ENCODE measurements at regions not wholly inside any gene's neighbourhood (a gene's known extent, or its start where the extent isn't known, plus 50 kb on each side); places are given as distances from the start of the nearest gene placed in this dataset.
"Not testable (repeated sequence)": the region's sequence is repeated elsewhere in the genome, so short reads cannot be mapped to it uniquely, and the experiment has no call there.

DNA sequence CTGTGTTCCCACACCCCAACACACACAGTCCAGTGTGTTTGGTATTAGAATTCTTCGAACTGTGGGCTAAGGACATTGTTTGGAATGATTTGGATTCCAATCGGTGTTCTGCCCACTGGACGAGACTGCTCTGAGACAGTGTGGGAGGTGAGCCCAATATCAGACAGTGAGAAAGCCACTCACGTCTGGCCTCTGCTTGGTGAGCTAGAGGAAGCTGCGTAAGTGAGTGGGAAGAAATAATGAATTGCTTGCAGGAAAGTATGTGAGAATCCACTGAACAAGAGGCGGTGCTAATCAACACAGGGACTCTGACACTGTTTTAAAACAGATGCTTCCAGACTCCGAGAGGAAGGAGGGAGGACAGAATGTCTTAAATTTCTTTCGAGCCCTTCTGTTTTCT, 675.0 kb upstream of the ANKRD30A start:
- peak; percentile 28 for DNase-seq

DNA sequence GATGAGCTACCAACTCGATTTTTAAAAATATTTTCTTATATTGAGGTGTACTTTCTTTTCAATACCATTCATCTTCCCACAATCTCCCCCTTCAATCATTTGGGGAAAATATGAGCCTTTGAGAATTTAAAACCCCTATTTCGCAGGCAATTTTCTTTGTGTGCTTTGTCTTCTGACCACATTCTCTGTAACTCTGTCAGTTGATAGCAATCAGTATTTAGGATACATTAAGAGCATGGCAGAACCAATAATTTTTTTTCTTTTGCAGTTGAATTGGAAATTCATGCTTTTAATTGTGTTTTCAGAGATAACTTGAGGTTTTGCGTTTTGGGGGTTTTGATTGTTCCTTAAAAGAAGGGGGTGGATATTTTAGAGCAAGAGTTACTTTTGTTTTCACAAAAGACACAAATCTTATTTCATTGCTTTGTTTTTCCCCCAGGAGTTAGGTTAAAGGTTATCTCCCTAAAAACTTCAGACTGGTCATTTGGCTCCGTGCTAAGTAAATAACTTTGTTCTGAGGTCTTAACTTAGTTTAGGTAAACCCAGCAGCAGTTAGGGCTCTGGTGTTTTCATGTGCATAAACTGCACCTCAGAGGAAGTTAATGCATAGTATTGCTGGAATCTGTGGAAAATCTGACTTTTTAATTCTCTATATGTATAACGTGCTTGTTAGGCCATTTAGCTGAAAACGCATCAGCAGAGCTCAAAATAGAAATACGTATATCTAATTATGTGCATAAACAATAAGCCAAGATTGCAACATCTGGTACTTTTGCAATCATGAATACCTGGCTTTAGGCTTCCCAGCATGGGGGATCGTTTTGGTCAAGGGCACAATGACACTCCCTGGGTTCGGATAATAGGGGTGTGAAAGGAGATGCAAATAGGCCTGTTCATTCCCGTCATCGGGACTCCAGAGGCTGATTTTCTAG, 676.4 kb upstream of the ANKRD30A start:
- DNase-seq: peak; percentile 19

DNA sequence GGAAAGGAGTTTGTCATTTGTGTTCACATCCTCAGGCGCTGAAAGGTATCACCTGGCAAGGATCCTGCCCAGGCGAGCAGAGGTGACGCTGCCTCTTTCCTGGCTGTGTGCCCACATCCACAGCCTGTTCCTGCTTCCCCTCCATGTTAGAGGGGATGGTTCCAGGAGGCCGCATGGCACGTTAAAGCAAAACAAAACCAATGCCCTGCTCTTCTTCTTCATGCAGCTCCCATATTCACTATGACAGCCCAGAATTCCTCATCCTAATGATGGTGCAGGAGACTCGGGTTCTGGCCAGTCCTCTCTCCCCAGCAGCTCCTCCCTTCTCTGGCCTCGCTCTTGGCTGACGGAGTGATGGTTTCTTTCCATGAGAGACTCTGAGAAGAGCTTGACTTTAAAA, 678.5 kb upstream of the ANKRD30A start:
- DNase-seq: no peak

DNA sequence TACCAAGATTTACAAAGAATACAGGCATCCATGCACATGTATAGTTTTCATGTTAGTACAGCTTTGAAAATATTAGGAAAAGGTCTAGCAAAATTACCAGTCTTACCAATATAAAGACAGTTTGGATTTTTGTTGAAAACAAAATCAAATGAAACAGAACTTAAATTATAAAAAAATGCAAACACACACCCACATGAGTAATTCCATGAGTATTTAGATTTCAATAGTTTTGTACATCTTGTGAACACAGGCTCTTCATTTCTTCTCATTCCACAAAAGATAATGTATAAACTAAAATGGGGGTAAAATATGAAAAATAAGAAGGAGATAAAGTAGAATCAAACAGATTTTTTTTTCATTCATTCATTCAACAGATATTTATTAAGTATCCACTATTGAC, 682.2 kb upstream of the ANKRD30A start:
- DNase-seq: no peak

DNA sequence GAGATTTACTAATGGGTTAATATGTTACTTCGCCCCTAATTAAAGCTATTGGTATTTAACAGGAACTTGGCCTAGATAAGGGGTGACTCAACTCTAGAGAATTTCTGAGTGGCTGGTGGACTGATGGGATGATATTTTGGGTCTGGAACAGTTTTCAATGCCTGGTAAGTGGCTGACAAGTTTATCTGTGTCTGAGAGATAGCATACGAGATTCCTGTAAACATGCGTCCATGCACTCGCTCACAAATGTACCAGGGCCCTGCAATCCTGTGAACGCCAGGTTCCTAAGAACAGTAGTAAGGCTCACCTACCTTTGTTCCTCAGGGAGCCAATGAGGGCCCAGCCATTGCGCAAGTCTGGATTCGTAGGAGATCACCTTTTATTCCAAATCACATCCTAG, 683.8 kb upstream of the ANKRD30A start:
- DNase-seq: no peak

DNA sequence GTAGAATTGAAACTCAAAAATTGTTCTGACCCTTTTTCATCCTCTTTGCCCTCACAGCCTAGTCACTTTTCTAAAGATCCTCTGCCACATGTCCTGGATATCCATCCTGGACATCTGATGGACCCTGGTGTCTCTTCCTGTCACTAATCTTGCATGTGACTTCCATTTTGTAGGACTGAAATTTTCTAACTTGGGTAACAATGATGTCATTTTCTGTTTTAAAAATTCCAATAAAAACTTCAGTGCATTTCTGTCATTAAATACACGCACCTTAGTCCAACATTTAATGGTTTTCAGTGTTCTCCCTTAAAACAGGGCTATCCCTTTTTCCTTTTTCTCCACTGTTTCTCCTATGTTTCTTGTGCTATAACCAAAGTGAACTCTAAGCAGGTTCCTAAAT, 684.9 kb upstream of the ANKRD30A start:
- DNase-seq: no peak

DNA sequence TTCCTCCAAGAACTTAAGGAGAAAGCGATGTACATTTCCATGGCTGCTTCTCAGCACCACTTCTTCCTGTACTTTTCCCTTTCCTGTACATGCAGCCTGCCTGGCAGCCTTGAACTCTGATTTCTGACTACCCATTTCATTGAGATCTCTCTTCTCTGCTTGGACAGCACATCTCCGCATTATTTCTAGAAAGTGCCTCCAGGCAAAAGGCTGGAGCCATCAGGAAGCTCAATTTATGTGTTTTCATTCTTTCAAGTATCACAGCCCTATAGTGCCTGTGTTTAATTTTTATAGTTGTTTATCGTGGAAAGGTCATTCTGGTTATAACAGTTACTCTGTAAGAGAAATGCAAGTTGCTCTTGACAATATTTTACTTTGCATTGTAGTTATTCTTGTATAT, 688.0 kb upstream of the ANKRD30A start:
- no peak for DNase-seq

DNA sequence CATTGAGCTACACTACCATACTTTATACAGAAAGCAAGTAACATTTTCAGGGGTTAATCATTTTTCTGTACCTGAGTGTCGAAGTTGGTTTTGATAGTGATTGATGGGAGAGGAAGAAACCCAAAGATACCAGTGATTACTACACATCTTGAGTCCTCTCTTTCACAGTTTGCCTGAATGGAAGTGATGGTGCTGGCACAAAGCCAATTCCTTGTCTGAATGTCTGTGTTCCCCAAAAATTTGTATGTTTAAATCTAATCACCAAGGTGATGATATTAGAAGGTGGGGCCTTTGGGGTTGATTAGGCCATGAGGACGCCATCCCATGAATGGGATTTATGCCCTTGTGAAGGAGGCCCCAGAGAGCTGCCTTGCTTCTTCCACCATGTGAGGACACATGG, 696.9 kb upstream of the ANKRD30A start:
- DNase-seq: no peak

DNA sequence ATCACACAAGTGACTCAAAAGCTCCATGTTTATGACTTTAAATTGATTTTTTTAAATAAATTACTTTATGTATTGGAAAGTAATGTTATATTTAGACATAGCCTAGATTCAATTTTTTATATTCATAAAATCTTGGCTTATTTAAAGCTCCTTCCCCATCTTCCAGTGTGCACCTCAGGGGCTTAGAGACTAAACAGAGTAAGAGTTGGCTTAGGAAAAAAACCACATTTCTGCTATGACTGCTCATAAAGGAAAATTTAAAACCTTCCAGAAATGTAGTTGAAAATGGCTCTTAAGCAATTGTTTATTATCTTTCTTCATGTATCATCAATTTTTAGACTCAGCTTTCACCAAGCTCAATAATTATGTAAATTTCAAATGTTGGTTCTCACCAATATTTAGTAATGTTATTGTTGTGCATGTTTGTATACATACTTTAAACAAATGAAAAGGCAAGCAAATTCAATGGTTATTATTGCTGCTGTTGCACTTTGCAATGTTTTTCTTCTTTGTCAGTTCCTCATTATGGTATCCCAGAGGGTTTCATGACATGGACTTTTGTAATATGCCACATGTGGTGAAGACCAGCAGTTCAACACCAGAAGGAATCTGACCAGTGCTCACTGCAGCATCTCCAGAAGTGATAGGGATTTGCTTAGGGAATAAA, 700.1 kb upstream of the ANKRD30A start:
- DNase-seq: no peak

DNA sequence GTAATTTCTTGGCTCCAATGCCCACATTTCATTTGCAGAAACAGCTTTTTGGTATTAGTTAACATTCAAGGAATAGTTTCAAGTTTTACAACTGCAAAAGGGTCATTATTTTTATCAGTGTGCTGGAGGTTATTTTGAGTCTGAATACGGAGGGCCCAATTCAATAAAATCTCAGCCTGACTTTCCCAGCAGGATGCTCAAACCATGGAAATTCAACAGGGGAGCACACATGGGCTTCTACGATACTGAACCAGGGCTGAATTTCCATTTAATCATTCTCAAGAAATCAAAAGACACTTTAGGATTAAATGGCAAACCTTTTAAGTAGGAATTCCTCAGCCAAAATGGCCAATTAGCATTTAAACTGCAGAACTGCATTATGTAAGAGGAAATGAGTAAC, 700.9 kb upstream of the ANKRD30A start:
- no peak for DNase-seq

DNA sequence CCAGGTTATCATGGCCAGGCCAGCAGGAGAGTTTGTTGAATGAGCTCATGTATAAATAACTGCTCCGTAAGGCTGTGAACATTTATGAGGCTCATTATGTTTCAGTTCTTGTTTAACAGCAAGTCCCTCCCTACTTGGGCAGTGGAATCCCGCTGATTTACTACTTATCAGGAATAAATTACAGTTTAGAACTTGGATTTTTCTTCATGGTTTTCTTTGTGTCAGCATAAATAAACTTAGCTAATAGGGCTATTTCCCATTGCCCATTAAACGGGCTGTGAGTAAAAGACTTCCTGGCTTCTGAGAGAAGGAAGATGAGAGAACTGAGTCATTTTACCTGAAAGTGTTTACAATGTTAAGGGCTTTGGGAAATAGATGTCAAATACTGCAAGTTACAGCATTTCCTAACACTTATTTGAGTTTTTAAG, 701.6 kb upstream of the ANKRD30A start:
- peak; percentile 79 for DNase-seq

DNA sequence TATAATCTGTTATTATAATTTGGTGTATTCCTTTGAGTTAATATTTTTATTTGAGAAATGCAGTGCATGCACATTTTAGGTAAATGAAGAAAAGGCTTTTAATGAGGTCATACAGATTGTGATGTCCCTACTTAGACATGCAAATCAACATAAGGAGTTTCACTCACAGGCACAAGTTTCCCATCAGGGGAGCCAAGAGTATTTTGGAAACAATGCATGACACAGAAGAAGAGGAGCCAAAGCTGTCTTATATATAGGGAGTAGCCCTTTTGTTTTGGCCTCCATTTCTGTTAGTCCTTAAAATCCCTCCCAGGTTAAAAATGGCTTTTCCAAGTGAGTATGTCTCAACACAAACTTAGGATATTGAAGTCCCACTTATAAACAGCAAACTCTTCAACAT, 703.4 kb upstream of the ANKRD30A start:
- DNase-seq: no peak

DNA sequence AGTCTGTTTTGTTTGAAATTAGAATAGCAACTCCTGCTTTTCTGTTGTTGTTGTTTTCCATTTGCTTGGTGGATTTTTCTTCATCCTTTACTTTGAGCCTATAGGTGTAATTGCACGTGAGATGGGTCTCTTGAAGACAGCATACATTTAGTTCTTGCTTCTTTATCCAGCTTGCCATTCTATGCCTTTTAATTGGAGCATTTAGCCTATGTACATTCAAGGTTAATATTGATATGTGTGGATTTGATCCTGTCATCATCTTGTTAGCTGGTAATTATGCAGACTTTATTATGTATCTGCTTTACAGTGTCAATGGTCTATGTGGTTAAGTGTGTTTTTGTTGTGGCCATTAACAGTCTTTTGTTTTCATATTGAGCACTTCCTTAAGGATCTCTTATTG, 708.9 kb upstream of the ANKRD30A start:
- DNase-seq: no peak

DNA sequence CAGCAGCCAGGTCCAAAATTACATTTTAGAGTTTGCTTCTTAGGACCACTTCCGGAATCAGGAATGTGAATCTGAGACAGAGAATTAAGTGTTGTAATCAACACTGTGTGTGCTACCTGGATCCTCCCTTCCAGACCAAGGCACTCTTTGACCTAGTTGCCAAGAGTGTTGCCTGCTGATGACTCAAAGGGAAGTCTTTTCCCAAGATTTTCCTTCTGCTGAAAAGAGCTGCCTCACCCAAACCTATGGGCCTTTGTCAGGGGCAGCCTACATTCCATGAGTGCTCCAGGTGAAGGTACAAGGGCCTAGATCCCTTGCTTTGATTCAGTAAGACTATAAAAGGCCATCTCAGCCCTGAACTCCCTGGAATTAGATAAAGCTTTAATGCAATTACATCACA, 712.5 kb upstream of the ANKRD30A start:
- no peak for DNase-seq

DNA sequence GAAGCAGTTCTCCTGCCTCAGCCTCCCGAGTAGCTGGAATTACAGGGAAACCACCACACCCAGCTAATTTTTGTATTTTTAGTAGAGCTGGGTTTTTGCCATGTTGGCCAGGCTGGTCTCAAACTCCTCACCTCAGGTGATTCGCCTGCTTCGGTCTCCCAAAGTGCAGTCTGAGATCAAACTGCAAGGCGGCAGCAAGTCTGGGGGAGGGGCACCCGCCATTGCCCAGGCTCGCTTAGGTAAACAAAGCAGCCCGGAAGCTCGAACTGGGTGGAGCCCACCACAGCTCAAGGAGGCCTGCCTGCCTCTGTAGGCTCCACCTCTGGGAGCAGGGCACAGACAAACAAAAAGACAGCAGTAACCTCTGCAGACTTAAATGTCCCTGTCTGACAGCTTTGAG, 725.2 kb upstream of the ANKRD30A start:
- not testable (repeated sequence) for DNase-seq

DNA sequence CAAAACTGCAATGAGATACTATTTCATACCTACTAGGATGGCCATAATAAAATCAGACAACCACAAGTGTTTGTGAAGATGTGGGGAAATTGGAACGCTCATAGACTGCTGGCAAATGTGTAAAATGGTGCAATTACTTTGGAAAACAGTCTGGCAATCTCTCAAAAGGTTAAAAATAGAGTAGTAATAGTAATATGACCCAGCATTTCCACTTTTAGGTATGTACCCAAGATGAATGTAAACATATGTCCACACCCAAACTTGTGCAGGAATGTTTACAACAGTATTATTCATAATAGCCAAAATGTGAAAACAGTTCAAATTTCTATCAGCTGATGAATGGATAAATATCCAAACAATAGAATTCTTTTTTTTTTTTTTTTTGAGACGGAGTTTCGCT, 731.6 kb upstream of the ANKRD30A start:
- no peak for DNase-seq

DNA sequence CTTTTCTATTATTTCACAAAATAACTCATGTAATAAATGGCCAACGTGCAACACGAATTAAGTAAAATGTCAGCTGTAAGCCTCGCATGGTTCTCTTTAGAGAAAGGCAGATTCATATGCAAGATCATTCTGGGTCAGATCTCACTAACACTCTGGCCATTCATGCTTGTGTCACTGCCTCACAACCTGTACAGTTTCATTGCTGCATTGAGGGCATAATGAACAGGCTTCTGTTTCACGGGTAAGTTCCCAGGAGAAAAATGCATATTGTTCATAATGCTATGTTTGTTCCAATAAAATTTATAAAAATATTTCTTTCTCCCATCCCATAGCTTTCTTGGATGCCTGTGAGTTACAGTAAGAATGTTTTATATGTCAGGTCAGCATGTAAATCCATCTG, 734.0 kb upstream of the ANKRD30A start:
- DNase-seq: no peak

DNA sequence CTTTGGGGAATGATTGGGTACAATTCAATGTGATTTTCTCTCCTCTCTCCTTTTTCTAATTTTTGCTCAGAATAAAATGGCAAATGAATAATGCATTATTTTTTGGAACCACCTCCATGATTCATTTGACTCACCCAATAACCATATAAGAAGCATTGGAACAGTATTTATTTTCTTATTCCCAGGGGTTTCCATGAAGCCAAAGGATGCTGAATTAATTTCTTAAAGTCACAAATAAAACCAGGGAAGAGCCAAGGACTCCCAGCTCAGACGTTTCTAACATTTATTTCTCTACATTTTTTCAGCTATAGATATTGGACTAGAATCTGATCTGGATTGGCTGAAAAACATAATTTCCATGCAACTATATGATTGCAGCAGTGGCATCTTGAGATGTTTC, 735.2 kb upstream of the ANKRD30A start:
- no peak for DNase-seq

DNA sequence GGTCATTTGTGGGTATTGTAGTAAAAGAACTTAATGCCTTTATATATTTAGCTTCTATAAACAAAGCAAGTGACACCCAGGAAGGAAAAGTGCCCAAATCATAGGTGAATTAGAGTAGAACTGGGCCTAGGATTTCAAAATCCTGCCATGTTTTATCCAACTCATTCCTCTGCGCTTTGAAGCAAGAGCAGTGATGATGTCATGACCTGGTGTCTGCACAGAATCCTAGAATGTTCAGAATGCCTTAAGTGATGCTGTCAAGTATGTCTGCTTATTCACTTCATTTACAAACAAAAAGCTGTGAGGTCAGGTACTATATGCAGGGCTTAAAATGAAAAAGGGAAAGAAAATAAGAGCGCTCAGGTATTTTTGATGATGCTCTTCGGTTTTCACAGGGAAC, 737.2 kb upstream of the ANKRD30A start:
- no peak for DNase-seq

DNA sequence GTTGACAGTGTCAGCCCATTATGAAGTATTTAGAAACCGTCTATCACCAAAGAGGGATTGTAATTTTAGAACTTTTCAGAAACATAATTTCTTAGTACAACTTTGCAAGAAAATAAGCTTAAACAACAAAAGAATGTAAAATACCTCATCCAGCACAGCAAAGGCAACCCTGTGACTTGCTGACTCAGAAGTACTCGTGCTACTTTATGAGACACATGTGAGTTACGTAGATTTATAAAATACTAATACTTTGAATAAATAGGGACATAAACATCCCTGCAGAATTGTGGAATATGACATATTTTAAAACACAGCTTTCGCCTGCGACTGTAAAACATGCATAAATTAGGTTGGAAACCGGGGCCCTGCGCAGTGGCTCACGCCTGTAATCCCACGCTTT, 739.7 kb upstream of the ANKRD30A start:
- no peak for DNase-seq

DNA sequence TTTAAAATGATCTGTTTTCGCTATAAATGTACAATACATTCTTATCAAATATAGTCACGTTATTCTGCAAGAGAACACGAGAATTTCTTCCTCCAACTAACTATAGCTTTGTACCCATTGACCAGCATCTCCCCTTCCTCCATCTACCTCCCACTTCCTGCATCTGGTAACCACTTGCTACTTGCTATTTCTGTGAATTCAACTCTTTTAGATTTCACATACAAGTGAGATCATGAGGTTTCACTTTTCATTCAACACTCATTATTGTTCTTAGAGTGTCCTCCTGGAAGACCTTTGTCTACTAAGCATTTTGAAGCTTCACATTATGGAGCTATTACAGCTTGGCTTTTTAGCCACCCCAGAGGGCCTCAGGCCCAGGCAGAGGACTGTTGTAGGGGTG, 741.3 kb upstream of the FZD8 start:
- no peak for DNase-seq

DNA sequence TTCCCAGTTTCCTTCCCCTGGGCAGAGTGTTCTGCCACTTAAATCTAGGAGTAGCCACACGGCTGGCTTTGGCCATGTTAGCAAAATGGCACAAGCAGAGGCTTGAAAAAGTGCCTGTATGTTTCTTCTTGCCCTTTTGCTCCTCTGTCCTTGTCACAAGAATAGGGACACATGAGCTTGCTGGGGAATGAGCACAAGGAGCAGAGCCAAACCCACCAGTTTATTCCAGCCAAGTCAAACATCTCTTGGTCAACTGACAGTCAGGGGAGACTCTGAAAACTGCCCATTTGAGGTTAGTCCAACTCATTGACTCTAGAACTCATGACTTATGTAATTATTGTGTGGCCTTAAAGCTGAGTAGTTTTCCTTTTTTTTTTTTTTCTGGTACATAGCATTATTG, 739.7 kb upstream of the FZD8 start:
- no peak for DNase-seq

DNA sequence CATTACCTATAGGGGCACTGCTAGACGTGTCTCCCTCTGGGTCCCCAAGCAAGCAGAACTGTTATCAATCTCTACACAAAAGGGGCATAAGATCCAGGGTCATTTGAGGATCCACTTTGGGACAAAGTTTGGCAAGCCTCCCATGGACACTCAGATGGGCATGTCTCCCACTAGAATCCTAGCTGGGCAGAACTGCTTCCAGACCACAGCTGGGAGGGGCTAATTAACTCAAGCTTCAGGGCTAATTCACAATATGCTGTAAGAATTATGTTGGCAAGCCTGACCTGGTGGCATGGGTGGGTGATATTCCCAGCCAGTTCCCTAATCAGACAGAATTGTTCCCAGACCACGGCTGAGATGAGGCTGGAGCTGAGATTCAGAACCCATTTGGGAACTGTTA, 738.4 kb upstream of the FZD8 start:
- no peak for DNase-seq

DNA sequence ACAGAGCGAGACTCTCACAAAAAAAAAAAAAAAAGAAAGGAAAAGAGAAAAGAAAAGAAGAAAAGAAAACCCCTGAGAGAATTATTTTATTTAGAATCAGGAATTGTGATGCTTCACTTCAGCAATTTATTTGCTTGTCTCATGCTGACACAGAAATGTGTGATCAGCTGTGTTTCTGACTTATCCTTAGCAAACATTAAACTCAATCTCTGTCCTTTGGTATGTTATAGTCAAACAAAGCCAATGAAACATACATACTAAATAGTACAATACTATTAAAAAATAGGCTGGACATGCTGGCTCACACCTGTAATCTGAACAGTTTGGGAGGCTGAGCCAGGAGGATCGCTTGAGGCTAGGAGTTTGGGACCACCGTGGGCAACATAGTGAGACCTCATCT, 733.0 kb upstream of the FZD8 start:
- DNase-seq: no peak
